ENCODE measurements at regions not wholly inside any gene's neighbourhood (a gene's known extent, or its start where the extent isn't known, plus 50 kb on each side); places are given as distances from the start of the nearest gene placed in this dataset.

DNA sequence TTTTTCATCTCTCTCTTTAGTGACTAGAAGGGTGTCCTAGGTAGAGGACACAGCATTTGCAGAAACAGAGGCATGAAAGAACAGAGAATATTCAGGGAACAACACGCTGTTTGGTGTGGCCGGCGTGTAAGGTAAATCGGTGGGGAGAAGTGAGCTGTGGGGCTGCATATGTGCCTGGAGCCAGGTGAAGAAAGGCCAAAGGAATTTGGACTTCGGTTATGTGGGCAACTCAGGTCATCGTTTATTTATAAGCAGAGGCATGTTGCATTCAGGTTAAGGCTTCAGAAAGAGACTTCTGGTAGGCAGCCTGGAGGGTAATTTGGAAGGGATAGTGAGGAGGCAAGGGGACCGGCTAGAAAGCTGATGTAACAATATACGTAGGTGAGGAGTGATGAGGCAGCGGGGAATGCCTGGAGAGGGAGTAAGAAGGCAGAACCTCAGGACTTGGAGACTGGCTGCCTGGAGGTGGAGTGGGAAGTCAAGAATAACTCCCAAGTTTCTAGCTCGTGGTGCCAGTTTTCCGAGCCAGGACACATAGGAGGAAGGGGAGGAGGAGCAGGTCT lies 64.1 kb upstream of the ACOT11 start:
- no peak for DNase-seq
- no peaks in the 10 kb centered on the region for H3K9me3 ChIP-seq (ENCODE audit: severe bottlenecking)
- no peak overlapping the region for H3K27ac ChIP-seq

GRCh38 chr1:54481201-54481884 lies 66.7 kb upstream of the ACOT11 start:
- no peak for DNase-seq
- TF ChIP-seq, protein P1, sequence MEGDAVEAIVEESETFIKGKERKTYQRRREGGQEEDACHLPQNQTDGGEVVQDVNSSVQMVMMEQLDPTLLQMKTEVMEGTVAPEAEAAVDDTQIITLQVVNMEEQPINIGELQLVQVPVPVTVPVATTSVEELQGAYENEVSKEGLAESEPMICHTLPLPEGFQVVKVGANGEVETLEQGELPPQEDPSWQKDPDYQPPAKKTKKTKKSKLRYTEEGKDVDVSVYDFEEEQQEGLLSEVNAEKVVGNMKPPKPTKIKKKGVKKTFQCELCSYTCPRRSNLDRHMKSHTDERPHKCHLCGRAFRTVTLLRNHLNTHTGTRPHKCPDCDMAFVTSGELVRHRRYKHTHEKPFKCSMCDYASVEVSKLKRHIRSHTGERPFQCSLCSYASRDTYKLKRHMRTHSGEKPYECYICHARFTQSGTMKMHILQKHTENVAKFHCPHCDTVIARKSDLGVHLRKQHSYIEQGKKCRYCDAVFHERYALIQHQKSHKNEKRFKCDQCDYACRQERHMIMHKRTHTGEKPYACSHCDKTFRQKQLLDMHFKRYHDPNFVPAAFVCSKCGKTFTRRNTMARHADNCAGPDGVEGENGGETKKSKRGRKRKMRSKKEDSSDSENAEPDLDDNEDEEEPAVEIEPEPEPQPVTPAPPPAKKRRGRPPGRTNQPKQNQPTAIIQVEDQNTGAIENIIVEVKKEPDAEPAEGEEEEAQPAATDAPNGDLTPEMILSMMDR (IDR thresholded peaks at IDR 0.05; ENCODE audit: low read depth, low read length), result no peak
- no peak overlapping the region for H3K4me3 ChIP-seq (ENCODE audit: low read depth, low read length)
- no peak overlapping the region for H3K27ac ChIP-seq
- H3K9me3 ChIP-seq (ENCODE audit: severe bottlenecking), result no peaks in the 10 kb centered on the region
- no peaks in the 10 kb centered on the region for H3K36me3 ChIP-seq
- no peaks in the 10 kb centered on the region for H3K27me3 ChIP-seq (ENCODE audit: insufficient read depth, low read depth, severe bottlenecking)

More for the DNA sequence above, 64.1 kb upstream of the ACOT11 start:
- Histone ChIP-seq H3K27me3 (ENCODE audit: insufficient read depth, low read depth, severe bottlenecking) (no peaks in the 10 kb centered on the region), H3K4me3 (ENCODE audit: low read depth, low read length) (no peak overlapping the region), H3K36me3 (no peaks in the 10 kb centered on the region)
- TF ChIP-seq, protein P1 (IDR thresholded peaks at IDR 0.05; ENCODE audit: low read depth, low read length), result no peak

- H3K9me3 ChIP-seq (ENCODE audit: severe bottlenecking), result no peaks in the 10 kb centered on the region
- no peak overlapping the region for H3K4me3 ChIP-seq (ENCODE audit: low read depth, low read length)
- peak overlapping the region; percentile 31; the same call in 1 of the 2 replicates for H3K27ac ChIP-seq
- TF ChIP-seq, protein P1 (IDR thresholded peaks at IDR 0.05; ENCODE audit: low read depth, low read length), result no peak
- DNase-seq, result no peak
- no peaks in the 10 kb centered on the region for H3K36me3 ChIP-seq
- H3K27me3 ChIP-seq (ENCODE audit: insufficient read depth, low read depth, severe bottlenecking), result no peaks in the 10 kb centered on the region
These were observed 67.5 kb upstream of the ACOT11 start for GRCh38 chr1:54480525-54480848.

DNA sequence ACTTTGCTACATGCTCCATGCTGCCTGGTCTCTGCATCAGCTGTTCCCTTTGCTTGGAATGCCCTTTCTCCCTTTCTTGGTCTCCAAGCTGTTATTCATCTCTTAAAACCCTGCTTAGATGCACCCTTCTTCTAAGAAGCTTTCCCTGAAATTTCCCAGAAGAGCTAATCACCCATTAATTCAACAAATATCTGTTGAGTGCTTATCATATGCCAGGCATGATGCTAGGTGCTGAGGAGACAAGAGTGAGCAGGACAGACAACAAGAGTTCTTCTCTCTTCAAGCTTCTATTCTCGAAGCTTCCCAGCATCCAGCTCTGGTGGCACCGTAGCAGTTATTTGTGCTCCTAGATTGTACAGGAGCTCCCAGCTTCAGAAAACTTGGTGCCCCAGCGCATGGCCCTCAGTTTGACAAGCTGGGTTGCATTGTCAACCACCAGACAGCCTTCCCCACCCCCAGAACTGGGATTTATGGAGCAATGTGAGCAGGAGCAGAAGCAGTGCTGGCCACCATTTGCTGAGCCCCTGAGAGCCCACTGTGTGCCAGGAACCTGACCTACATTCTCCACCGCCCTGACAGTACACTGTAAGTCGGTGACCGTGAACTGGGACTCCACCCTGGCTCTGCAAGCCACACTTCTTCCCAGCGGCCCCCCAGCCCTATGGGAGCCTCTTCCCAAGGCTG lies 68.0 kb upstream of the ACOT11 start:
- Histone ChIP-seq H3K4me3 (ENCODE audit: low read depth, low read length) (no peak overlapping the region), H3K9me3 (ENCODE audit: severe bottlenecking) (no peaks in the 10 kb centered on the region), H3K27me3 (ENCODE audit: insufficient read depth, low read depth, severe bottlenecking) (no peaks in the 10 kb centered on the region), H3K27ac (peak overlapping the region; percentile 31; the same call in 1 of the 2 replicates), H3K36me3 (no peaks in the 10 kb centered on the region)
- no peak for DNase-seq
- TF ChIP-seq, protein P1 (IDR thresholded peaks at IDR 0.05; ENCODE audit: low read depth, low read length), result no peak

- Histone ChIP-seq H3K27ac (no peak overlapping the region), H3K27me3 (ENCODE audit: insufficient read depth, low read depth, severe bottlenecking) (no peaks in the 10 kb centered on the region), H3K36me3 (no peaks in the 10 kb centered on the region), H3K4me3 (ENCODE audit: low read depth, low read length) (no peak overlapping the region), H3K9me3 (ENCODE audit: severe bottlenecking) (no peaks in the 10 kb centered on the region)
- TF ChIP-seq, protein P1 (IDR thresholded peaks at IDR 0.05; ENCODE audit: low read depth, low read length), result no peak
- no peak for DNase-seq
These were observed 68.8 kb upstream of the ACOT11 start for GRCh38 chr1:54479251-54479650.

Measured in WERI-Rb-1 (cell line).